ENCODE measurements at regions not wholly inside any gene's neighbourhood (a gene's known extent, or its start where the extent isn't known, plus 50 kb on each side); places are given as distances from the start of the nearest gene placed in this dataset.

GRCh38 chr3:111285694-111286093, 214.1 kb downstream of the NECTIN3 start:
- H3K36me3 Mint-ChIP-seq (ENCODE audit: low read depth), result no peaks in the 10 kb centered on the region
- peaks cover 2% of the 10 kb centered on the region for H3K4me1 Mint-ChIP-seq
- no peak overlapping the region for H3K27ac Mint-ChIP-seq
- no peaks in the 10 kb centered on the region for H3K27me3 Mint-ChIP-seq
- H3K9me3 Mint-ChIP-seq, result no peaks in the 10 kb centered on the region
- no peak for DNase-seq
- POLR2A ChIA-PET, result no interaction called here
- no peak overlapping the region for H3K4me3 Mint-ChIP-seq
- CTCF ChIA-PET, result no interaction called here

GRCh38 chr3:111286746-111287145, 215.1 kb downstream of the NECTIN3 start:
- ChIA-PET POLR2A (no interaction called here), CTCF (no interaction called here)
- Mint-ChIP-seq H3K36me3 (ENCODE audit: low read depth) (no peaks in the 10 kb centered on the region), H3K4me1 (no peaks in the 10 kb centered on the region), H3K27me3 (no peaks in the 10 kb centered on the region), H3K4me3 (no peak overlapping the region), H3K9me3 (no peaks in the 10 kb centered on the region), H3K27ac (no peak overlapping the region)
- no peak for DNase-seq

DNA sequence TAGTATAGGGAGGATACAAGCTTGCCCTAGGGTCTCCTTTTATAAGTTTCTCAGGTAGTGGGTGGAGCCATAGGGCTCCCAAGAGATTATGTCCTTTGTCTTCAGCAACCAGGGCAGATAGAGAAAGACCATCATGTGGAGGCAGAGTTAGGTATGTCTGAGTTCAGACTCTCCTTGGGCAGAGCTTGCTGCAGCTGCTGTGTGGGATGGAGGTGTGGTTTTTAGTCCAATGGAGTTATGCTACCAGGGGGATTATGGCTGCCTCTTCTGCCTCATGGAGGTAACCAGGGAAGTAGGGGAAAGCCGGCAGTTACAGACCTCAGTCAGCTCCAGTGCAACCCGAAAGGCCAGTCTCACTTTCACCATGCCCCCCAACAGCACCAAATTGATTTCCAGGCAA, 220.5 kb downstream of the NECTIN3 start:
- DNase-seq, result no peak
- CTCF ChIA-PET, result no interaction called here

DNA sequence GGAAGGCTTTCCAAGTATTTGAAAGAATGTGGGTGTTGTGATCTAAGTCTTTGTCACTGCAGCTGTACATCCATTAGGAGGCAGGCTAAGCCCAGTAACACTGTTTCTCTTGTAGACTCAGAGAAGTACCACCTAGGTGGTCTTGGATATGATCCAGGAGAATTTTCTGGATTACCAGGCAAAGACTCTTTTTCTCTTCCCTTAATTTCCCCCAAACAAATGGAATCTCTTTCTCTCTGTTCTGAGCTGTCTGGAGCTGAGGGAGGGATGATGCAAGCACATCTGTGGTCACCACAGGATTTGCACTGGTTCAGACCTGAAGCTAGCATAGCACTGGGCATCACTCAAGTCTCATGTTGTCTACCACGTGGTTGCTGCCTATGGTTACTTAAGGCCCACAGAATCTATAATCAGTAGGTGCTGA, 227.6 kb downstream of the NECTIN3 start:
- no peak overlapping the region for H3K4me3 Mint-ChIP-seq
- H3K9me3 Mint-ChIP-seq, result no peaks in the 10 kb centered on the region
- POLR2A ChIA-PET, result no interaction called here
- no peak overlapping the region for H3K27ac Mint-ChIP-seq
- DNase-seq, result no peak
- no peaks in the 10 kb centered on the region for H3K27me3 Mint-ChIP-seq
- CTCF ChIA-PET, result interaction anchor here (0.5 to 1.1 kb wide), 3 partner anchors 8 to 226 kb away, joined by 3 to 4 read pairs (median 3); no protein-coding TSS in a partner anchor
- no peaks in the 10 kb centered on the region for H3K36me3 Mint-ChIP-seq (ENCODE audit: low read depth)
- peaks cover 30% of the 10 kb centered on the region for H3K4me1 Mint-ChIP-seq

More for the DNA sequence above, 220.5 kb downstream of the NECTIN3 start:
- Mint-ChIP-seq H3K27ac (no peak overlapping the region), H3K27me3 (no peaks in the 10 kb centered on the region), H3K4me3 (no peak overlapping the region), H3K4me1 (peaks cover 1% of the 10 kb centered on the region), H3K36me3 (ENCODE audit: low read depth) (no peaks in the 10 kb centered on the region), H3K9me3 (no peaks in the 10 kb centered on the region)
- POLR2A ChIA-PET, result no interaction called here

DNA sequence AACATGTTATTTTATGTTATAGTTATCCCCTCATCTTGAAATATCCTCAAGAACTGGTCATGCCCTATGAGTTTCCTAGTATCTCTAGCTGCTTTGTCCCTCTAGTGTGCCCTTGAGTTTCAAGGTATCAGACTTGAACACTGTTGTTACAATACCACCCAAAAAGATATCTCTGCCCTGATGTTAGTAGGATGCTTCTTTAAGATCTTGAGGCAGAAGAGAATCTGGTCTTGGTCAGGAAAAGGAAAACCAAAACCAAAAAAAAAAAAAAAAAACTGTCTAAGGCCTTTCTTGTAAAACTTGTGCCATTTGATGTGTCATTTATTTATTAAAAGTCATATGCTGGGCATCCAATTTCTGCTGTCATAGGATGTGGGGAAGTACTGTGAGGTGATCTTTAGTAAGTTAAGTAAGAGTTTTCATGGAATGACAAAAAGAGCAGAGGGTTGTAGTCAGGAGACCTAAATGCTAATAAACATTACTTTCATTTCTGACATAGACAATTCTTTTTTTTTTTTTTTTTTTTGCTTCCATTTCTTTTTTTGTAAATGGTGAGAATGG, 229.7 kb downstream of the NECTIN3 start:
- no peaks in the 10 kb centered on the region for H3K9me3 Mint-ChIP-seq
- H3K27ac Mint-ChIP-seq, result peak overlapping the region; percentile 2
- no peaks in the 10 kb centered on the region for H3K27me3 Mint-ChIP-seq
- H3K4me3 Mint-ChIP-seq, result no peak overlapping the region
- H3K36me3 Mint-ChIP-seq (ENCODE audit: low read depth), result no peaks in the 10 kb centered on the region
- H3K4me1 Mint-ChIP-seq, result peaks cover 31% of the 10 kb centered on the region
- ChIA-PET POLR2A (interaction anchor here (0.9 kb wide), 1 partner anchor 10 kb away, joined by 3 read pairs; no protein-coding TSS in a partner anchor), CTCF (no interaction called here)
- no peak for DNase-seq

GRCh38 chr3:111302063-111302462, 230.4 kb downstream of the NECTIN3 start:
- H3K27ac Mint-ChIP-seq, result no peak overlapping the region
- no peak overlapping the region for H3K4me3 Mint-ChIP-seq
- peaks cover 29% of the 10 kb centered on the region for H3K4me1 Mint-ChIP-seq
- H3K9me3 Mint-ChIP-seq, result no peaks in the 10 kb centered on the region
- ChIA-PET POLR2A (no interaction called here), CTCF (no interaction called here)
- H3K36me3 Mint-ChIP-seq (ENCODE audit: low read depth), result no peaks in the 10 kb centered on the region
- DNase-seq, result no peak
- H3K27me3 Mint-ChIP-seq, result no peaks in the 10 kb centered on the region

DNA sequence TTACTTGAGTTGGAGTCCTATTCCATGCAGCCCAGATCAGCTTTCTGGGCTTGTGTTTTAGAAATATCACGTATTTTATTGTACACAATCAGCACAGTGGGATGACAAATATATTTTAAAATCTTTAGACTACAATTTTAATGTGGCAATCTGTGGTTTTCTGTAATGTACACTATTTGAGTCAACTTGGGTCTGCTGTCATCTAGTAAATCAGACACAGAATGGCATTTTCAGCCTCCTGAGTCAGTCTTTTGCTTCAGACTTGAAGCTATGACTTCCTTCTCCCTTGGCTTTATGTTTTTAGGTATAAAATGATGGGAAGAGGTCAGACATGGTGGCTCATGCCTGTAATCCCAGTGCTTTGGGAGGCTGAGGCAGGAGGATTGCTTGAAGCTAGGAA, 232.1 kb downstream of the NECTIN3 start:
- Mint-ChIP-seq H3K4me3 (no peak overlapping the region), H3K4me1 (peaks cover 29% of the 10 kb centered on the region), H3K36me3 (ENCODE audit: low read depth) (no peaks in the 10 kb centered on the region), H3K9me3 (no peaks in the 10 kb centered on the region), H3K27me3 (no peaks in the 10 kb centered on the region), H3K27ac (no peak overlapping the region)
- DNase-seq, result no peak
- ChIA-PET POLR2A (no interaction called here), CTCF (no interaction called here)

- no peak overlapping the region for H3K27ac Mint-ChIP-seq
- H3K4me1 Mint-ChIP-seq, result peaks cover 36% of the 10 kb centered on the region
- no peaks in the 10 kb centered on the region for H3K36me3 Mint-ChIP-seq (ENCODE audit: low read depth)
- ChIA-PET POLR2A (no interaction called here), CTCF (interaction anchor here (1.1 kb wide), 1 partner anchor 9 kb away, joined by 3 read pairs; no protein-coding TSS in a partner anchor)
- H3K9me3 Mint-ChIP-seq, result no peaks in the 10 kb centered on the region
- H3K27me3 Mint-ChIP-seq, result no peaks in the 10 kb centered on the region
- H3K4me3 Mint-ChIP-seq, result no peak overlapping the region
- no peak for DNase-seq
These were observed 234.3 kb upstream of the CD96 start for GRCh38 chr3:111307676-111308075.

DNA sequence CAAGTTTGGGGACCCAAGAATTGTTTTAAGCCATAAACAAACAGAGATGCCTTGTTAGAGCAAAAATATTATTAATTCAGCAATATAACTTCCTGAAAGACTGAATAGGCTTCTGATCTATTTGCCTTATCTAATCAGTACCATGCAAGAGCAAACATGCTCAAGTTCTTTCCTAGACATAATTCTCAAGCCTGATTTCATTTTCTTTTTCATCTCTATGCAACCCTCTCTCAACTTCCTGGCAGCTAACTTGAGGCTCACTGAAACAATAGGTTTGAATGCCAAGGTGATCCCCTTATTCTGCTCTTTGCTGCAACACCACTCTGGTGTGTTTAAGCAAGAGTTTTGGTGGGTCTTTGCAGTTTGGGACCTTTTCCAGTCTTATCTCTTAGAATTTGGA, 230.9 kb upstream of the CD96 start:
- Mint-ChIP-seq H3K27me3 (no peaks in the 10 kb centered on the region), H3K4me1 (peaks cover 33% of the 10 kb centered on the region), H3K27ac (peak overlapping the region; percentile 82), H3K4me3 (no peak overlapping the region), H3K36me3 (ENCODE audit: low read depth) (no peaks in the 10 kb centered on the region), H3K9me3 (no peaks in the 10 kb centered on the region)
- CTCF ChIA-PET, result interaction anchor here (0.9 kb wide), 2 partner anchors 12 to 26 kb away, joined by 3 read pairs; no protein-coding TSS in a partner anchor
- POLR2A ChIA-PET, result interaction anchor here (1.0 to 3.0 kb wide), 4 partner anchors 10 to 305 kb away, joined by 3 to 9 read pairs (median 4); no protein-coding TSS in a partner anchor
- no peak for DNase-seq

GRCh38 chr3:111311709-111312235, 230.2 kb upstream of the CD96 start:
- no peaks in the 10 kb centered on the region for H3K27me3 Mint-ChIP-seq
- peak; percentile 30 for DNase-seq
- H3K4me3 Mint-ChIP-seq, result no peak overlapping the region
- H3K27ac Mint-ChIP-seq, result peak overlapping the region; percentile 82
- H3K4me1 Mint-ChIP-seq, result peaks cover 33% of the 10 kb centered on the region
- ChIA-PET CTCF (interaction anchor here (0.9 kb wide), 2 partner anchors 13 to 25 kb away, joined by 3 read pairs; no protein-coding TSS in a partner anchor), POLR2A (interaction anchor here (1.0 to 3.0 kb wide), 4 partner anchors 11 to 304 kb away, joined by 3 to 9 read pairs (median 4); no protein-coding TSS in a partner anchor)
- H3K9me3 Mint-ChIP-seq, result no peaks in the 10 kb centered on the region
- no peaks in the 10 kb centered on the region for H3K36me3 Mint-ChIP-seq (ENCODE audit: low read depth)

DNA sequence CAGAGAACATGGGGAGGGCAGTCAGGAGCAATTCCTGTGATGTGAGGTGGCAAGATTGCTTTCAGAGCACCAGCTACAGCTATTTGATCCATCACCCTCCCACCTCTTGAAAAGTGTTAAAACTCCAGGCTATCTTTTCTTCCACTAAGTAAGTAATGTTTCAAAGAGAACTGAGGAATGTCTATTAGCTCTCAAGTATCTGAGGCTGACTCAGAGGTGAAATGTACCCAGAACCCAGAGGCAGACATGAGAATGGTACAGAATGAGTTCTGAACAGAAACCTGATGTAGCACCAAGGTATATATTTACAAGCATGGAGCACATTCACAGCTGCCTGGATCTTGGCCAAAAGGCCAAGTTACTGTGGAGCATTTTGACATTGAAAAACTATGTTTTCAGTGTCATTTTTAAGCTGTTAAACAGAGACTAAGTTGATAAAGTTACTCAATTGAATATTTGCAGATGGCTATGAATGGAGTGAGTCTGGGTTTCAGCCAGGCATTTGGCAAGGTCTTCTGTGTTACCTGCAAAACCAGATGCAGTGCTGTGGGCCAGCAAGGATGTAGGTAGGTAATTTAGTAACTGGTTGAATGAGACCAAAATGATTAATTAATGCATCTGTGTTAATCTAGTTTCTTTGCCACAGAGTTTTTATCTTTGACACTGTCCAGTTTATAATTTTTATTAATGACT, 227.7 kb upstream of the CD96 start:
- Mint-ChIP-seq H3K4me3 (no peak overlapping the region), H3K4me1 (peaks cover 34% of the 10 kb centered on the region), H3K27me3 (no peaks in the 10 kb centered on the region), H3K9me3 (peaks cover 5% of the 10 kb centered on the region), H3K36me3 (ENCODE audit: low read depth) (no peaks in the 10 kb centered on the region), H3K27ac (no peak overlapping the region)
- DNase-seq, result no peak
- CTCF ChIA-PET, result no interaction called here
- POLR2A ChIA-PET, result interaction anchor here (0.8 kb wide), 1 partner anchor 15 kb away, joined by 3 read pairs; no protein-coding TSS in a partner anchor

DNA sequence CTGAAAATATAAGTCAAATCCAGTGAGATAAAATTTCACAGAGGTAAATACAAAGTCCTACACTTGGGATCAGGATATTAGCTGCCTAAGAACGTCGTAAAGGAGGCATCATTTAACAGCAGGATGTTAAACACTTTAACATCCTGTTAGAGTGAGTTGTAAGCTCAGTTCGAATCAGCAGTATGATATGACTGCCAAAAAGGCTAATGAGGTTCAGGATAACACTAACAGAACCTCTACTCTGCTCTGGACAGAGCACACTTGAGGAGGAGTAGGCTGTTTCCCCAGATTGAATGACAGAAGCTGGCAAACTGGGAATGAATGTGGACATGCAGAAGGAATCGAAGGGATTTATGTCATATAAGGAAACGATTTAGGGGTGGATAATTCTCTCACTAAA, 227.1 kb upstream of the CD96 start:
- Mint-ChIP-seq H3K36me3 (ENCODE audit: low read depth) (no peaks in the 10 kb centered on the region), H3K4me3 (no peak overlapping the region), H3K4me1 (peaks cover 37% of the 10 kb centered on the region), H3K27ac (no peak overlapping the region), H3K27me3 (no peaks in the 10 kb centered on the region), H3K9me3 (peaks cover 5% of the 10 kb centered on the region)
- ChIA-PET POLR2A (no interaction called here), CTCF (no interaction called here)
- no peak for DNase-seq

- peaks cover 5% of the 10 kb centered on the region for H3K9me3 Mint-ChIP-seq
- no peak for DNase-seq
- ChIA-PET POLR2A (no interaction called here), CTCF (no interaction called here)
- peaks cover 27% of the 10 kb centered on the region for H3K4me1 Mint-ChIP-seq
- H3K27ac Mint-ChIP-seq, result no peak overlapping the region
- H3K4me3 Mint-ChIP-seq, result no peak overlapping the region
- no peaks in the 10 kb centered on the region for H3K27me3 Mint-ChIP-seq
- H3K36me3 Mint-ChIP-seq (ENCODE audit: low read depth), result no peaks in the 10 kb centered on the region
These were observed 225.9 kb upstream of the CD96 start for GRCh38 chr3:111315930-111316587.
